ENCODE measurements at regions not wholly inside any gene's neighbourhood (a gene's known extent, or its start where the extent isn't known, plus 50 kb on each side); places are given as distances from the start of the nearest gene placed in this dataset.

DNA sequence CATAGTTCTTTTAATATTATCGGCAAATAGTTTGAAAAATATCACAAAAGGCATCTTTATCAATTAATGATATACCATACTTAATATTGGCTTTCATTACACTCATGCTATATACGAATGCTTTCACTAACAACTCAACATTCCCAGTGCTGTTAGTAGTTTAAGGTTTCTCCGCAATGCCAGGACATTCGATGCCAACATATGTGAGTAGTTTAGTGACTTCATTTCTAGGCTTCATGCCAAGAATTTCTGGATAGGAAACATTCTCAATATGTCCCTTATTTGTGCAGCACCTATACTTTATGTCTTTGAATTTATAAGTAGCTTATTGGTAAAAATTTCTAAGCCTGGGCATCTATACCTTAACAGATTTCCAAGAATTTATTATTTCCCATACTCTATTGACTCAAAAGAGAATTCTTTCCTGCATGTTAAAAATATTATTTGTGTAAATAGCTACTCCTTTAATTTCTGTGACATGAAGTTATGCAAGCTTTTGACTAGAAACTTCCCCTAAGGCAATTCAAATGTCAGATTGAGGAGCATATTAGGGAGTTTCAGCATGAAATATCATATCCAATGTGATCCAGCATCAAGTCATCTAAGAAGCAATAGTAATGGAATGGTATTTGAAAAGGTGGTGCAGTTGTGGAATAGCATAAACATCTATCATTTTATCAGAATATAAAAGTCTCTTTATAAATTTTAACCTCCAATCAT is 236.0 kb upstream of the STXBP5 start:
- FAIRE-seq (no peak), ATAC-seq (no peak), DNase-seq (ENCODE audit: low read depth, low spot score) (no peak)
- H3K27me3 ChIP-seq (replicated peaks in 1 of 2; ENCODE audit: control insufficient read depth in 2 of 2, insufficient read depth in 2 of 2, low read length in 1 of 2) = no peaks in the 10 kb centered on the region
- no peaks in the 10 kb centered on the region for H3K79me2 ChIP-seq (ENCODE audit: control insufficient read depth, insufficient read depth, low read length)
- H3K27ac ChIP-seq (ENCODE audit: control insufficient read depth, insufficient read depth) = no peak overlapping the region
- no peak overlapping the region for H3K4me3 ChIP-seq
- no peaks in the 10 kb centered on the region for H3K9me3 ChIP-seq (replicated peaks; ENCODE audit: control insufficient read depth, insufficient read depth, low read length)
- no TSS peak for BruUV-seq (replicated peaks)
- RAD21 ChIA-PET (ENCODE audit: unreplicated experiment) = no interaction called here
- no peaks in the 10 kb centered on the region for H4K20me1 ChIP-seq (ENCODE audit: control insufficient read depth, insufficient read depth)
- POLR2A ChIA-PET = no interaction called here
- SMC1A ChIA-PET (ENCODE audit: uncharacterized antibody, unreplicated experiment) = interaction anchor here (0.6 kb wide), 1 partner anchor 325 kb away, joined by 3 read pairs; no protein-coding TSS in a partner anchor
- intact Hi-C loops (cut with micrococcal nuclease; ENCODE audit: unreplicated experiment) = no loop called here
- TF ChIP-seq ZZZ3 (IDR thresholded peaks at IDR 0.05; ENCODE audit: control insufficient read depth, insufficient read length, low read depth) (no peak), BHLHE40 (IDR thresholded peaks at IDR 0.05; ENCODE audit: borderline replicate concordance in 1 of 2, low read depth in 2 of 2, low read length in 1 of 2) (no peak), SUPT20H (IDR thresholded peaks at IDR 0.05; ENCODE audit: borderline replicate concordance, control insufficient read depth, low read depth, low read length) (no peak), STAT3 (IDR thresholded peaks at IDR 0.05; ENCODE audit: low read depth, low read length) (no peak), ZNF622 (IDR thresholded peaks at IDR 0.05) (no peak), TBL1XR1 (IDR thresholded peaks at IDR 0.05; ENCODE audit: low read depth, low read length) (no peak), MEF2B (IDR thresholded peaks at IDR 0.05; ENCODE audit: partially characterized antibody, poor library complexity, severe bottlenecking) (no peak), SRF (IDR thresholded peaks at IDR 0.05; ENCODE audit: low read depth in 2 of 2, low read length in 2 of 2) (no peak), RB1 (IDR thresholded peaks at IDR 0.05; ENCODE audit: borderline replicate concordance) (no peak), NFIC (IDR thresholded peaks at IDR 0.05; ENCODE audit: low read depth, low read length) (no peak), ZNF217 (IDR thresholded peaks at IDR 0.05) (no peak), NR2C2 (IDR thresholded peaks at IDR 0.05; ENCODE audit: borderline replicate concordance, control insufficient read depth, insufficient read length, low read depth) (no peak)
- TF ChIP-seq, protein P1, sequence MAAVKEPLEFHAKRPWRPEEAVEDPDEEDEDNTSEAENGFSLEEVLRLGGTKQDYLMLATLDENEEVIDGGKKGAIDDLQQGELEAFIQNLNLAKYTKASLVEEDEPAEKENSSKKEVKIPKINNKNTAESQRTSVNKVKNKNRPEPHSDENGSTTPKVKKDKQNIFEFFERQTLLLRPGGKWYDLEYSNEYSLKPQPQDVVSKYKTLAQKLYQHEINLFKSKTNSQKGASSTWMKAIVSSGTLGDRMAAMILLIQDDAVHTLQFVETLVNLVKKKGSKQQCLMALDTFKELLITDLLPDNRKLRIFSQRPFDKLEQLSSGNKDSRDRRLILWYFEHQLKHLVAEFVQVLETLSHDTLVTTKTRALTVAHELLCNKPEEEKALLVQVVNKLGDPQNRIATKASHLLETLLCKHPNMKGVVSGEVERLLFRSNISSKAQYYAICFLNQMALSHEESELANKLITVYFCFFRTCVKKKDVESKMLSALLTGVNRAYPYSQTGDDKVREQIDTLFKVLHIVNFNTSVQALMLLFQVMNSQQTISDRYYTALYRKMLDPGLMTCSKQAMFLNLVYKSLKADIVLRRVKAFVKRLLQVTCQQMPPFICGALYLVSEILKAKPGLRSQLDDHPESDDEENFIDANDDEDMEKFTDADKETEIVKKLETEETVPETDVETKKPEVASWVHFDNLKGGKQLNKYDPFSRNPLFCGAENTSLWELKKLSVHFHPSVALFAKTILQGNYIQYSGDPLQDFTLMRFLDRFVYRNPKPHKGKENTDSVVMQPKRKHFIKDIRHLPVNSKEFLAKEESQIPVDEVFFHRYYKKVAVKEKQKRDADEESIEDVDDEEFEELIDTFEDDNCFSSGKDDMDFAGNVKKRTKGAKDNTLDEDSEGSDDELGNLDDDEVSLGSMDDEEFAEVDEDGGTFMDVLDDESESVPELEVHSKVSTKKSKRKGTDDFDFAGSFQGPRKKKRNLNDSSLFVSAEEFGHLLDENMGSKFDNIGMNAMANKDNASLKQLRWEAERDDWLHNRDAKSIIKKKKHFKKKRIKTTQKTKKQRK (IDR thresholded peaks at IDR 0.05; ENCODE audit: low read depth, low read length) = no peak
- H3K4me2 ChIP-seq (ENCODE audit: control insufficient read depth, insufficient read depth) = no peak overlapping the region
- H3K9ac ChIP-seq (ENCODE audit: control insufficient read depth, insufficient read depth, low read length) = no peak overlapping the region
- H3K36me3 ChIP-seq (ENCODE audit: control insufficient read depth in 2 of 2, insufficient read depth in 2 of 2, low read length in 1 of 2) = no peaks in the 10 kb centered on the region
- in situ Hi-C loops (cut with MboI) = no loop called here
- H3K4me1 ChIP-seq (ENCODE audit: control insufficient read depth, insufficient read depth, low read length) = no peaks in the 10 kb centered on the region
- 14% methylated on average over 4 of the region's 4 CpGs for WGBS (ENCODE audit: insufficient coverage, insufficient replicate concordance, low lambda C conversion rate, missing lambda C conversion rate)
- no peak overlapping the region for H2AFZ ChIP-seq (ENCODE audit: control insufficient read depth, low read depth, low read length)
- CTCF ChIA-PET = no interaction called here

Measured in GM12878 (cell line).